ENCODE measurements at regions not wholly inside any gene's neighbourhood (a gene's known extent, or its start where the extent isn't known, plus 50 kb on each side); places are given as distances from the start of the nearest gene placed in this dataset.

DNA sequence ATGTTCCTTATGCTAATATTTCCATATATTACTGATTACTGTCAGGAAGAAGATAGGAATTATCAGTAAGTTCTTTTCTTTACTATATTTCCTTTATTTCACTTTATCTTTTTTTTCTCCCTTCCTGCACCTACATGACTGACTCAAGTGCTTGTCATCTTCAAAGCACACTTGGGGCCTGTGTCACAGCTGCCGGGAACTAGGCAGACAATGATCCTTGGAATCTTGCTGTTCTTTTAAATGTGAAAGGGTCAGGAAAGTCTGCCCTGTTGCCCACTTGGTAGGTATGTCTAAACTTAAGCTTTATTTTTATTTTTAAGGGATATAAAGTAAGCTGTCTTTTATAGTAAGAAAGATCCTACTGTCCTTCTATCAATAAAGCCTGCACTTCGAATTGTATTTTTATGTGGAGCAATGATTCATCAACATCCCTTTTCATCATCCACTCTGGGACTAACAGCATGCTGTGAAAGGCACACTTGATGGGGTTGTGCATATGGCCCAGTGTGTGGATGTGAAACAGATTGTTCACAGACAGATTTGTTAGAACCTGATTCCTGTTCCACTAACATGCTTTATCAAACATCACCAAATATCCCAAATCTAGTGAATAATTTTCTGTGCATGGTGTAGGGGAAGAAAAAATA, 556.9 kb downstream of the DNAJB9 start:
- no peaks in the 10 kb centered on the region for H3K4me1 ChIP-seq
- intact Hi-C loops (cut with DNase I; ENCODE audit: low total_unique reads) = no loop called here

GRCh38 chr7:109127145-109127544, 557.5 kb downstream of the DNAJB9 start:
- no peak for DNase-seq
- H3K9me3 ChIP-seq = no peaks in the 10 kb centered on the region
- TF ChIP-seq CTCF (IDR thresholded peaks at IDR 0.05) = no peak
- no peak for TF ChIP-seq POLR2A (IDR thresholded peaks at IDR 0.05)
- no peak overlapping the region for H3K4me3 ChIP-seq
- H3K27me3 ChIP-seq = no peaks in the 10 kb centered on the region
- no peaks in the 10 kb centered on the region for H3K4me1 ChIP-seq
- no peak overlapping the region for H3K27ac ChIP-seq
- H3K36me3 ChIP-seq = no peaks in the 10 kb centered on the region
- intact Hi-C loops (cut with DNase I; ENCODE audit: low total_unique reads) = no loop called here

More for the DNA sequence above, 556.9 kb downstream of the DNAJB9 start:
- Histone ChIP-seq H3K27me3 (no peaks in the 10 kb centered on the region), H3K9me3 (no peaks in the 10 kb centered on the region), H3K27ac (no peak overlapping the region), H3K36me3 (no peaks in the 10 kb centered on the region), H3K4me3 (no peak overlapping the region)
- no peak for DNase-seq
- TF ChIP-seq POLR2A (IDR thresholded peaks at IDR 0.05) = no peak
- TF ChIP-seq CTCF (IDR thresholded peaks at IDR 0.05) = no peak

GRCh38 chr7:109131141-109131540, 561.5 kb downstream of the DNAJB9 start:
- Histone ChIP-seq H3K27ac (no peak overlapping the region), H3K27me3 (no peaks in the 10 kb centered on the region), H3K4me1 (no peaks in the 10 kb centered on the region), H3K9me3 (no peaks in the 10 kb centered on the region), H3K4me3 (no peak overlapping the region), H3K36me3 (no peaks in the 10 kb centered on the region)
- intact Hi-C loops (cut with DNase I; ENCODE audit: low total_unique reads) = no loop called here
- TF ChIP-seq POLR2A (IDR thresholded peaks at IDR 0.05) (no peak), CTCF (IDR thresholded peaks at IDR 0.05) (no peak)
- no peak for DNase-seq

- Histone ChIP-seq H3K27me3 (no peaks in the 10 kb centered on the region), H3K27ac (no peak overlapping the region), H3K36me3 (no peaks in the 10 kb centered on the region), H3K9me3 (no peaks in the 10 kb centered on the region), H3K4me3 (no peak overlapping the region), H3K4me1 (no peaks in the 10 kb centered on the region)
- TF ChIP-seq POLR2A (IDR thresholded peaks at IDR 0.05) (no peak), CTCF (IDR thresholded peaks at IDR 0.05) (no peak)
- intact Hi-C loops (cut with DNase I; ENCODE audit: low total_unique reads) = no loop called here
- no peak for DNase-seq
These were observed 567.2 kb downstream of the DNAJB9 start for GRCh38 chr7:109136893-109137292.

GRCh38 chr7:109154748-109155147, 585.1 kb downstream of the DNAJB9 start:
- Histone ChIP-seq H3K9me3 (no peaks in the 10 kb centered on the region), H3K27me3 (no peaks in the 10 kb centered on the region), H3K36me3 (no peaks in the 10 kb centered on the region), H3K4me3 (no peak overlapping the region), H3K27ac (no peak overlapping the region), H3K4me1 (no peaks in the 10 kb centered on the region)
- no peak for DNase-seq
- TF ChIP-seq CTCF (IDR thresholded peaks at IDR 0.05) (no peak), POLR2A (IDR thresholded peaks at IDR 0.05) (no peak)
- intact Hi-C loops (cut with DNase I; ENCODE audit: low total_unique reads) = no loop called here

Data from uterus (tissue), 3 donors.